Right atrium auricular region (tissue), 2 donors: ENCODE measurements at regions not wholly inside any gene's neighbourhood (a gene's known extent, or its start where the extent isn't known, plus 50 kb on each side); places are given as distances from the start of the nearest gene placed in this dataset.
A peak's percentile ranks its signal among the peaks of the same experiment; 100 is the strongest.

Experiments used
- DNase-seq: peaks from one replicate; pipeline ENCODE4 v3.0.0-alpha.2; 2019; ENCODE audit warnings: low spot score
- H3K27ac ChIP-seq, 2 donors: fragments of 200-600 bp; sonication (generic); 1 replicate in 1 of 2; 2 replicates in 1 of 2; pipeline ENCODE4 v1.5.1; 2016 to 2019
- H3K27me3 ChIP-seq, 2 donors: fragments of 200-600 bp; sonication (generic); one replicate each; pipeline versions ENCODE4 v1.5.1 to v1.6.0; 2017 to 2019
- H3K36me3 ChIP-seq: fragments of 200-600 bp; sonication (generic); one replicate; pipeline ENCODE4 v1.5.1; 2016
- H3K4me1 ChIP-seq, 2 donors: fragments of 200-600 bp; sonication (generic); one replicate each; pipeline versions ENCODE4 v1.5.1 to v1.6.0; 2017 to 2019
- H3K4me3 ChIP-seq, 2 donors: fragments of 200-600 bp; sonication (generic); 1 replicate in 1 of 2; 2 replicates in 1 of 2; pipeline ENCODE4 v1.5.1; 2017 to 2019; ENCODE audit warnings: mild to moderate bottlenecking in 1 of 2, moderate library complexity in 1 of 2
- H3K9me3 ChIP-seq, 2 donors: fragments of 200-600 bp; sonication (generic); one replicate each; pipeline ENCODE4 v1.5.1; 2019
- CTCF ChIP-seq, 2 donors: fragments of 200-600 bp; sonication (generic); IDR thresholded peaks; one replicate each; pipeline ENCODE4 v1.5.1; 2019; ENCODE audit warnings: antibody characterized with exemption in 2 of 2

GRCh38 chr17:55661256-55661758 lies 61.4 kb downstream of the TMEM100 start:
- no peaks in the 10 kb centered on the region for H3K36me3 ChIP-seq

GRCh38 chr17:55660178-55660886 lies 62.3 kb downstream of the TMEM100 start:
- Histone ChIP-seq H3K27ac (peak overlapping the region in 1 of 2 donors; percentile 25), H3K4me1 (peaks cover 0 to 8% of the 10 kb centered on the region in 2 donors), H3K4me3 (no peak overlapping the region), H3K9me3 (no peaks in the 10 kb centered on the region), H3K36me3 (no peaks in the 10 kb centered on the region), H3K27me3 (no peaks in the 10 kb centered on the region)
- TF ChIP-seq CTCF (IDR thresholded peaks at IDR 0.05): no peak
- no peak for DNase-seq

More at GRCh38 chr17:55661256-55661758, 61.4 kb downstream of the TMEM100 start:
- Histone ChIP-seq H3K9me3 (no peaks in the 10 kb centered on the region), H3K4me3 (no peak overlapping the region), H3K27me3 (no peaks in the 10 kb centered on the region), H3K4me1 (peaks cover 0 to 8% of the 10 kb centered on the region in 2 donors), H3K27ac (no peak overlapping the region)
- no peak for TF ChIP-seq CTCF (IDR thresholded peaks at IDR 0.05)
- no peak for DNase-seq

- H3K27me3 ChIP-seq: no peaks in the 10 kb centered on the region
- no peaks in the 10 kb centered on the region for H3K36me3 ChIP-seq
- H3K27ac ChIP-seq: no peak overlapping the region
- no peak for TF ChIP-seq CTCF (IDR thresholded peaks at IDR 0.05)
- H3K9me3 ChIP-seq: no peaks in the 10 kb centered on the region
- no peak for DNase-seq
- peaks cover 0 to 8% of the 10 kb centered on the region in 2 donors for H3K4me1 ChIP-seq
- H3K4me3 ChIP-seq: no peak overlapping the region
Measured at GRCh38 chr17:55659661-55660060, 63.0 kb downstream of the TMEM100 start.

GRCh38 chr17:55655777-55656176 lies 66.9 kb downstream of the TMEM100 start:
- no peak overlapping the region for H3K27ac ChIP-seq
- H3K9me3 ChIP-seq: no peaks in the 10 kb centered on the region
- no peak for TF ChIP-seq CTCF (IDR thresholded peaks at IDR 0.05)
- H3K4me1 ChIP-seq: peaks cover 0 to 5% of the 10 kb centered on the region in 2 donors
- H3K27me3 ChIP-seq: no peaks in the 10 kb centered on the region
- no peak for DNase-seq
- H3K36me3 ChIP-seq: no peaks in the 10 kb centered on the region
- H3K4me3 ChIP-seq: no peak overlapping the region

GRCh38 chr17:55654821-55655220 lies 67.8 kb downstream of the TMEM100 start:
- no peak overlapping the region for H3K4me3 ChIP-seq
- H3K27me3 ChIP-seq: no peaks in the 10 kb centered on the region
- no peak for DNase-seq
- H3K4me1 ChIP-seq: no peaks in the 10 kb centered on the region
- no peaks in the 10 kb centered on the region for H3K36me3 ChIP-seq
- no peak overlapping the region for H3K27ac ChIP-seq
- TF ChIP-seq CTCF (IDR thresholded peaks at IDR 0.05): no peak
- H3K9me3 ChIP-seq: no peaks in the 10 kb centered on the region

GRCh38 chr17:55654022-55654421 lies 68.6 kb downstream of the TMEM100 start:
- no peak for DNase-seq
- no peaks in the 10 kb centered on the region for H3K27me3 ChIP-seq
- no peaks in the 10 kb centered on the region for H3K4me1 ChIP-seq
- H3K27ac ChIP-seq: no peak overlapping the region
- no peak for TF ChIP-seq CTCF (IDR thresholded peaks at IDR 0.05)
- no peaks in the 10 kb centered on the region for H3K9me3 ChIP-seq
- H3K4me3 ChIP-seq: no peak overlapping the region
- H3K36me3 ChIP-seq: no peaks in the 10 kb centered on the region
